ENCODE measurements at regions not wholly inside any gene's neighbourhood (a gene's known extent, or its start where the extent isn't known, plus 50 kb on each side); places are given as distances from the start of the nearest gene placed in this dataset.

DNA sequence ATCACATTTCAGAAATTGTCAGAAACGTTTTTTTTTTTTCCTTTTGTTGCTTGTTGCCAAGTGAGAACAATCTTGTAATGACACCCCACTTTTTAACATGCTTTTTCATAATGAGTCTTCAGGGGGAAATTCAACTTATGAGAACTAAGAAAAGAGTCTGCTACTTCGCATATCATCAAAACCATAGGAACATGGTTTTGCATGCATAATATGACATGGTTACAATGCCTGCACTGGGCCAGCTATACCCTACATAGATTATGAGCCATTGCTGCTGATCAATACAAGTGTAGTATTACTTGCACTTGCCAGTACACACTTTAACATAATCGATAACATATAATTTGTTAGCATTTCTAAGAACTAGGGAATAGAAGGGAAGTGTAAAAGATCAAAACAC, 191.0 kb upstream of the NBEA start:
- H3K27ac ChIP-seq (ENCODE audit: insufficient read depth, low read depth, low read length) = no peak overlapping the region
- H3K4me2 ChIP-seq (ENCODE audit: insufficient read depth, low read length) = no peak overlapping the region
- peaks cover 0 to 3% of the 10 kb centered on the region in 2 experiments for H3K27me3 ChIP-seq (ENCODE audit: control insufficient read depth in 2 of 2, insufficient read depth in 2 of 2, low read length in 2 of 2)
- FAIRE-seq (no peak), DNase-seq (ENCODE audit: low read depth, low spot score) (no peak)
- peaks cover 5% of the 10 kb centered on the region for H3K4me1 ChIP-seq (ENCODE audit: control insufficient read depth, extremely low read depth, insufficient read depth, low read length)
- no peaks in the 10 kb centered on the region for H3K9me3 ChIP-seq (replicated peaks; ENCODE audit: control insufficient read depth, insufficient read depth, low read length)
- no peaks in the 10 kb centered on the region for H3K79me2 ChIP-seq (ENCODE audit: control insufficient read depth, insufficient read depth, low read length)
- H4K20me1 ChIP-seq (replicated peaks; ENCODE audit: control insufficient read depth, extremely low read depth, insufficient read depth, low read length) = no peaks in the 10 kb centered on the region
- H2AFZ ChIP-seq (ENCODE audit: low read depth, low read length) = no peak overlapping the region
- no peak overlapping the region for H3K9ac ChIP-seq (replicated peaks; ENCODE audit: extremely low read depth, insufficient read depth, low read length)
- intact Hi-C loops (cut with micrococcal nuclease) (no loop called here), dilution Hi-C loops (cut with MboI; ENCODE audit: extremely low pct_ligation_motif_present, low sequenced_read_pairs) (no loop called here)
- no peaks in the 10 kb centered on the region for H3K9me1 ChIP-seq (replicated peaks; ENCODE audit: control insufficient read depth, extremely low read depth, insufficient read depth, low read length)
- TF ChIP-seq, protein P1, sequence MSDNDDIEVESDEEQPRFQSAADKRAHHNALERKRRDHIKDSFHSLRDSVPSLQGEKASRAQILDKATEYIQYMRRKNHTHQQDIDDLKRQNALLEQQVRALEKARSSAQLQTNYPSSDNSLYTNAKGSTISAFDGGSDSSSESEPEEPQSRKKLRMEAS (IDR thresholded peaks at IDR 0.05; ENCODE audit: insufficient read depth, insufficient read length) = no peak
- TF ChIP-seq POLR2AphosphoS5 (IDR thresholded peaks at IDR 0.05; ENCODE audit: insufficient read depth, low read depth, low read length) (no peak), MYC (IDR thresholded peaks at IDR 0.05; ENCODE audit: low read depth, low read length) (no peak), JUN (IDR thresholded peaks at IDR 0.05; ENCODE audit: borderline replicate concordance, insufficient read depth, insufficient read length, low read depth) (no peak), FOS (IDR thresholded peaks at IDR 0.05; ENCODE audit: borderline replicate concordance, insufficient read depth, low read length) (no peak), GATA2 (IDR thresholded peaks at IDR 0.05; ENCODE audit: insufficient read depth, insufficient read length, low read depth, low read length) (no peak), POLR2A (IDR thresholded peaks at IDR 0.05; ENCODE audit: low read depth, low read length) (no peak), EZH2 (IDR thresholded peaks at IDR 0.05; ENCODE audit: borderline replicate concordance, low read depth, low read length, severe bottlenecking) (no peak)
- TF ChIP-seq, protein P2, sequence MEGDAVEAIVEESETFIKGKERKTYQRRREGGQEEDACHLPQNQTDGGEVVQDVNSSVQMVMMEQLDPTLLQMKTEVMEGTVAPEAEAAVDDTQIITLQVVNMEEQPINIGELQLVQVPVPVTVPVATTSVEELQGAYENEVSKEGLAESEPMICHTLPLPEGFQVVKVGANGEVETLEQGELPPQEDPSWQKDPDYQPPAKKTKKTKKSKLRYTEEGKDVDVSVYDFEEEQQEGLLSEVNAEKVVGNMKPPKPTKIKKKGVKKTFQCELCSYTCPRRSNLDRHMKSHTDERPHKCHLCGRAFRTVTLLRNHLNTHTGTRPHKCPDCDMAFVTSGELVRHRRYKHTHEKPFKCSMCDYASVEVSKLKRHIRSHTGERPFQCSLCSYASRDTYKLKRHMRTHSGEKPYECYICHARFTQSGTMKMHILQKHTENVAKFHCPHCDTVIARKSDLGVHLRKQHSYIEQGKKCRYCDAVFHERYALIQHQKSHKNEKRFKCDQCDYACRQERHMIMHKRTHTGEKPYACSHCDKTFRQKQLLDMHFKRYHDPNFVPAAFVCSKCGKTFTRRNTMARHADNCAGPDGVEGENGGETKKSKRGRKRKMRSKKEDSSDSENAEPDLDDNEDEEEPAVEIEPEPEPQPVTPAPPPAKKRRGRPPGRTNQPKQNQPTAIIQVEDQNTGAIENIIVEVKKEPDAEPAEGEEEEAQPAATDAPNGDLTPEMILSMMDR (IDR thresholded peaks at IDR 0.05; ENCODE audit: extremely low read depth in 1 of 2, insufficient read depth in 1 of 2, low read depth in 1 of 2, low read length in 2 of 2) = no peak
- ChIA-PET CTCF (no interaction called here), POLR2A (no interaction called here)
- H3K4me3 ChIP-seq (replicated peaks in 1 of 3; ENCODE audit: insufficient read depth in 1 of 3, low read depth in 1 of 3, low read length in 3 of 3) = no peak overlapping the region
- no peaks in the 10 kb centered on the region for H3K36me3 ChIP-seq (ENCODE audit: control insufficient read depth in 2 of 2, extremely low read depth in 1 of 2, insufficient read depth in 2 of 2, low read length in 2 of 2)
- BruUV-seq (replicated peaks) = no TSS peak
